HG03039 (cell line): ENCODE measurements at regions not wholly inside any gene's neighbourhood (a gene's known extent, or its start where the extent isn't known, plus 50 kb on each side); places are given as distances from the start of the nearest gene placed in this dataset.
"Not testable (repeated sequence)": the region's sequence is repeated elsewhere in the genome, so short reads cannot be mapped to it uniquely, and the experiment has no call there.

ENCODE experiments used
- ATAC-seq: cut with Tn5 transposase; IDR thresholded peaks from one replicate; pipeline ENCODE4 v1.9.1; 2021; ENCODE audit warnings: mild to moderate bottlenecking, moderate library complexity; ENCODE audit not compliant: unreplicated experiment

DNA sequence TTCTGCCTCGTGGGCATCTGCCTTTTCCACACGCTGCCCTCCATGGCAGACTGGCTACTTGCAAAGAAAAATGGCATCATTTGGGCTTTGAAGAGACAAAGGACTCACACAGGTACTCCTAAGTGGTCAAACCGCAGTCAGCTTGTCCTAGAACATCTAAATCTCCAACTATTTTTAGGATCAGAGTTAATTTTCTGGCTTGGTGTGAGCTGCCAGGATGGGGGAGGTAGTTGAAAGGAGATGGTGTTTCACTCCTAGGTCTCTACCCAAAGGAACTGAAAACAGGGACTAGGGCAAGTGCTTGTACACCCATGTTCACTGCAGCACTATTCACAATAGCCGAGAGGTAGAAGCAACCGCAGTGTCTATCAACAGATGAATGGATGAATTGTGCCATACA is 107.9 kb upstream of the ATL2 start:
- no peak for ATAC-seq

GRCh38 chr2:38483776-38484501 is 106.9 kb upstream of the ATL2 start:
- no peak for ATAC-seq

- ATAC-seq, result not testable (repeated sequence)
These were observed 105.6 kb upstream of the ATL2 start for GRCh38 chr2:38482710-38483109.

GRCh38 chr2:38480617-38481016 is 103.5 kb upstream of the ATL2 start:
- ATAC-seq, result no peak

- no peak for ATAC-seq
These were observed 99.9 kb upstream of the ATL2 start for GRCh38 chr2:38477006-38477405.

GRCh38 chr2:38475567-38475881 is 98.5 kb upstream of the ATL2 start:
- ATAC-seq, result no peak

GRCh38 chr2:38474715-38475566 is 97.9 kb upstream of the ATL2 start:
- ATAC-seq, result no peak

DNA sequence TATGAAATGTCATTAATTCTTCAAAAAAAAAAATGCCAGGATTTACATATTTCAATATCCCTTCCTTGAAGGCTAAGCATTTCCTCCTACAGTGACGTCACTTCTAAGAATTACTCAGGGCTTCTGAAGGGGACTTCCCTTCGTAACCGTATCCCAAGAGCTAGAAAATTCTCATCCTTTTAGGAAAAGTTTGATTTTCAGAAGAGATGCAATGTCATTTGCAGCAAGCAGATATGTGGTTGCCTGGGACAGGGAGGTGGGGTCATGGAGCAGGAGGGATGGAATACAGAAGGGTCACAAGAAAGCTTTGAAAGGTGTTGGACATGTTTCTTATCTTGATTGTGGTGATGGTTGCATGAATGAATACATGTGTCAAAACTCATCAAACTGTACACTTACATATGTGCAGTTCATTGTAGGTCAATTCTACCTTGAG is 97.0 kb upstream of the ATL2 start:
- no peak for ATAC-seq

GRCh38 chr2:38473333-38474005 is 96.4 kb upstream of the ATL2 start:
- no peak for ATAC-seq

DNA sequence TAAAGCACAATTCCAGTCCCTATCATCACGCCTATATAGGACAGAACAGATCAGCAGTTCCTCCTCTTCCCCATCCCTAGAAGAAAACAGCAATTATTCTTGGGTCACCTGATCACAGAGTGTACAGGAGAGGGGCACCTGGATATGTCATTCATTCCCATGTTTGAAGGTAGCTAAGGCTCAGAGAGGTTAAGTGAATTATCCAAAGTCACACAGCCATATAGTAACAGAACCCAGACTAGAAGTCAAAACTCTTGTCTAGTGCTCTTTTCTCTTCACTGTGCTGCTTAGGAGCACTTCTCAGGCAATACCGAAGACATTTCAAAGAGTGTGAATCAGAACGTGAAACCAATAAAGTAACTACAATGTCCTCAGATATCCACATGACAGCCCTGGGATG is 93.0 kb upstream of the ATL2 start:
- ATAC-seq, result no peak

DNA sequence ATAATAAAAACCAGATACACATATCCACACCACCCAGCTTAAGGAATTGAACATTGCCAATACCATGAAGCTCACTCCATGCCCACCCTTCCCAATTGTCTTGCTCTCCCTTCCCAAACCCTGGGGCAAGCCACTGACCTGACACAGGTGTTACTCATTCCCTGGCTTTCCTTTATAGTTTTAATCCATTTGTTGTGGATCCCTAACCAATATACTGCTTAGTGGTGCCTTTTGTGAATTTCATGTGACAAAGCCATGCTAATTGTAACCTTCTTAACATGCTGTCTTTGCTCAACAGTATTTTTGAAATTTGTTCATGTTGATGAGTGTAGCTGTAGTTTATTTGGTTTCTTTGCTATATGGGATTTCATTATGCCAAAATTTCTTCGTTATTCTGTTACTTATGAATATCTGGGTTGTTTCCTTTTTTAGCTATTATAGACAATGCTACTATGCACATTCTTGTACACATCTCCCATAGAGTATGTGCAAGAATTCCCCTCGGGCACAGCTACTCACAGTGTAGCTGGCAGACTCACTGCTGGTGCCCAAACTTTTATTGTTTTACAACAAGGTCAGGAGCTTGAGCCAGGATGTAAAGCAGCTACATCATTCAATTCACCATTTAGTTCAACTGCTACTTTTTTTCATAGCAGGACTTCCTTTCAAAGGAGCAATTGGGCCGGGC is 90.8 kb upstream of the ATL2 start:
- no peak for ATAC-seq

DNA sequence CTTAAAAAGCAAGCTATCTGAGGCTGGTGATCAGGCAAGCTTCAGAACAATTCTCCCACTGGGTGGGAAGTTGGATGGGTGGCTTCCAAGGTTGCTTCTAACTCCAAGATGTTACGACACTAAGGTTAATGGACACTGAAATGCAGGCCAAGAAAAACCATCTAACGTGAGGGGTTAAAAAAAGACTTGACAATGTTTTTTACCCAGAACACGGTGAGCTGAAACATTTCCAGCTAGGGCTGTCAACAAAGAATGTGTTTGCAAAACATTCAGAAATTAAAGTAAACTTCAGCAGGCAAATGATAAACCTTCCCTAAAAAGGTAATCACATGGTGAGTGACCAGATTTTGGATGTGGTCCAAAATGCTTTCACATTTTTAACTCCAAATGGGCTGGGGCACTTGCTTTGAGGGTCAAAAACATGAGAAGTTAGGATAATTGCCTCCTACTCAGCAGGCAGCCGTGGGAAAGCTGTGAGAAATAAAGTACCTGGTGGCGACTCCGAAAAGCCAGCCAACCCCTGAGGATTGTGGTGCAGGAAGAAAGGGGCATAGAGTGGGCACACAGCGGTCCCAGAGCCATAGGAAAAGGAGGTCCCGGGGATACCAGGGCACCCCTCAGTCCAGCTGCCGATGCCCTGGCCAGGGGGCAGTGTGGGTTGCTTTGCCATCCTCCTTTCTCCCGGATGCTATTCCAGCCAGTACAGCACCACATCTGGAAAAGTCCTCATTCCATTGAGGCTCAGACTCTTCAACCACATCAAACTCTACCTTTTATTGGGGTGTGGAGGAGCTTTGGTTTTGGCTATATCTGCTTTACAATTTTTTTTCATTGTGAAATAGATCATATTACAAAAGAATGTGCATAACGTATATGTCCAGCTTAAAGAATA is 90.0 kb upstream of the ATL2 start:
- no peak for ATAC-seq

DNA sequence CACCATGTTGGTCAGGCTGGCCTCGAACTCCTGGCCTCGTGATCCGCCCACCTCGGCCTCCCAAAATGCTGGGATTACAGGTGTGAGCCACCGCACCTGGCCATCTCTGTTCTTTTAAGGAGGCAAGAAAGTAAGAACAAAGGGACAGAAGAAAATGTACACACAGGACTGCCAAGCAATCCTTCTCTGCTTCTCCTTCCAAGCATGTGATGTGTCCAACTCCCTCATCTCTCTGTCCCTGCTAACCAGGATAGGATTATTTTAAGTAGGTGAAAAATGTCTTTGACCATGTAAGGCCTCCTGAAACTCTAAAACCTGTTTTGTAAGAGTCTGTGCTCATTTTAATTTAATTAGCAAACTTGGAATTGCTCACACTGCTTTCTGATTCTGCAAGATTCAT is 89.3 kb upstream of the ATL2 start:
- no peak for ATAC-seq

GRCh38 chr2:38465789-38466127 is 88.7 kb upstream of the ATL2 start:
- no peak for ATAC-seq

- no peak for ATAC-seq
These were observed 88.1 kb upstream of the ATL2 start for GRCh38 chr2:38464971-38465788.

- ATAC-seq, result no peak
These were observed 86.7 kb upstream of the ATL2 start for GRCh38 chr2:38463752-38464151.

GRCh38 chr2:38462121-38462661 is 85.1 kb upstream of the ATL2 start:
- ATAC-seq, result no peak

DNA sequence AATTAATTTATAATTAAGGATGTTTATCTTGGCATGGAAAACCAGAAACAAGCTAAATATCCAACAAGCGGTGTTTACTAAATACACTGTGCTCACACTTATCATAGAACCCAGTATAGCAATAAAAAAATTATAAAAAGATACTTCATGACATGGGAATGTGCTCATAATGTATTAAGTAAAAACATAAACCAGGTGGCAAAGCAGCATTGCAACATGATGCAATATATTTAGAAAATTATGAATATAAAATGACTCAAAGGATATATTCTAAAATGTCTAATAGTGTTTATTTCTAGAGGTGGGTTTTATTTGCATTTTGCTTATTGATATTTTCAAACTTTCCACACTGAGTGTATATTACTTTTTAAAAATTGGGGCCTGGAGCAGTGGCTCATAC is 84.4 kb upstream of the ATL2 start:
- no peak for ATAC-seq

- ATAC-seq, result no peak
These were observed 83.2 kb upstream of the ATL2 start for GRCh38 chr2:38460313-38460712.
